DMS153 treated with DMSO at 0.1 percent for 48 hours (cell line): ENCODE measurements at regions not wholly inside any gene's neighbourhood (a gene's known extent, or its start where the extent isn't known, plus 50 kb on each side); places are given as distances from the start of the nearest gene placed in this dataset.

Source experiments
- DNase-seq: peaks from one replicate; lab custom pipeline; 2025; ENCODE audit not compliant: unreplicated experiment; lab: John Stamatoyannopoulos, UW

GRCh38 chr3:170732660-170733245 is 137.2 kb downstream of the RPL22L1 start:
- DNase-seq: no peak

GRCh38 chr3:170731281-170731680 is 138.7 kb downstream of the RPL22L1 start:
- DNase-seq: no peak

GRCh38 chr3:170730071-170730812 is 139.8 kb downstream of the RPL22L1 start:
- no peak for DNase-seq

GRCh38 chr3:170728181-170728580 is 141.8 kb downstream of the RPL22L1 start:
- DNase-seq: no peak

- no peak for DNase-seq
Observed at GRCh38 chr3:170727754-170728153, 141.9 kb upstream of the SLC7A14 start.

GRCh38 chr3:170726976-170727661 is 141.2 kb upstream of the SLC7A14 start:
- no peak for DNase-seq

- no peak for DNase-seq
Observed at GRCh38 chr3:170725285-170725731, 139.4 kb upstream of the SLC7A14 start.

GRCh38 chr3:170724599-170725280 is 138.9 kb upstream of the SLC7A14 start:
- no peak for DNase-seq

- DNase-seq: no peak
Observed at GRCh38 chr3:170723241-170723640, 137.4 kb upstream of the SLC7A14 start.

- DNase-seq: no peak
Observed at GRCh38 chr3:170721563-170721962, 135.7 kb upstream of the SLC7A14 start.

GRCh38 chr3:170719300-170719699 is 133.4 kb upstream of the SLC7A14 start:
- DNase-seq: no peak

GRCh38 chr3:170718848-170719247 is 133.0 kb upstream of the SLC7A14 start:
- DNase-seq: no peak

- no peak for DNase-seq
Observed at GRCh38 chr3:170717410-170718402, 131.8 kb upstream of the SLC7A14 start.

- DNase-seq: no peak
Observed at GRCh38 chr3:170716172-170716805, 130.4 kb upstream of the SLC7A14 start.

GRCh38 chr3:170714562-170715535 is 129.0 kb upstream of the SLC7A14 start:
- no peak for DNase-seq

GRCh38 chr3:170714122-170714521 is 128.2 kb upstream of the SLC7A14 start:
- no peak for DNase-seq

- no peak for DNase-seq
Observed at GRCh38 chr3:170713653-170714052, 127.8 kb upstream of the SLC7A14 start.

GRCh38 chr3:170712798-170713197 is 126.9 kb upstream of the SLC7A14 start:
- no peak for DNase-seq

- no peak for DNase-seq
Observed at GRCh38 chr3:170712336-170712735, 126.5 kb upstream of the SLC7A14 start.
